Spleen (tissue), 7 donors: ENCODE measurements at regions not wholly inside any gene's neighbourhood (a gene's known extent, or its start where the extent isn't known, plus 50 kb on each side); places are given as distances from the start of the nearest gene placed in this dataset.

Source experiments
- CTCF ChIP-seq, 11 experiments: fragments of 200-600 bp in 7 of 11; fragments of 450-650 bp in 4 of 11; sonication (generic) in 4 of 11; IDR thresholded peaks in 8 of 11; conservative IDR thresholded peaks in 3 of 11; 1 replicate in 7 of 11; 2 replicates in 4 of 11; pipeline versions ENCODE4 v1.4.0 to v1.8.0; 2016 to 2021; ENCODE audit warnings: antibody characterized with exemption in 11 of 11, inconsistent platforms in 4 of 11, mild to moderate bottlenecking in 1 of 11
- POLR2A ChIP-seq, 3 donors: fragments of 450-650 bp; IDR thresholded peaks; one replicate each; pipeline ENCODE4 v1.5.1; 2017; ENCODE audit warnings: antibody characterized with exemption in 3 of 3, mild to moderate bottlenecking in 1 of 3
- donor health status: DM: no; HTN: no; CAD: no; lungs with moderate emphysema.
- donor health status: DM: no; HTN: no; CAD: no.
- donor health status: DM: no; HTN: no; CAD: no.

GRCh38 chr2:82879803-82880202 is 1579.3 kb downstream of the SUCLG1 start:
- TF ChIP-seq CTCF (IDR thresholded peaks at IDR 0.05 in 8 of 11, conservative IDR thresholded peaks at IDR 0.05 in 3 of 11): no peak
- no peak for TF ChIP-seq POLR2A (IDR thresholded peaks at IDR 0.05)
